IMR-90 (cell line): ENCODE measurements at regions not wholly inside any gene's neighbourhood (a gene's known extent, or its start where the extent isn't known, plus 50 kb on each side); places are given as distances from the start of the nearest gene placed in this dataset.

Source experiments
- ATAC-seq: fragments of 200-7000 bp; cut with Tn5 transposase; 2 replicates; pipeline ENCODE4 v1.9.1; 2020; ENCODE audit warnings: low read depth, mild to moderate bottlenecking, moderate library complexity
- BruUV-seq: library from RNA; stranded (reverse); fragments of 400-500 nt; replicated peaks from 2 replicates; lab custom pipeline; 2021; lab: Mats Ljungman, UMichigan
- CTCF ChIA-PET: fragments of 300-600 bp; formaldehyde crosslinking; extraction: SDS; loops from one replicate; lab custom pipeline; 2021; ENCODE audit warnings: antibody characterized with exemption; lab: Yijun Ruan, JAX
- POLR2A ChIA-PET: fragments of 300-600 bp; sonication (Branson Sonifier 250); formaldehyde crosslinking; loops from one replicate; lab custom pipeline; 2022; ENCODE audit warnings: antibody characterized with exemption; ENCODE audit not compliant: unreplicated experiment; lab: Charles Lee
- DNase-seq: peaks from one replicate; pipeline ENCODE4 v3.0.0; 2013
- H2AFZ ChIP-seq: replicated peaks from 2 replicates; pipeline ENCODE3; 2013; ENCODE audit warnings: low read length, mild to moderate bottlenecking; ENCODE audit not compliant: poor library complexity
- H2AK5ac ChIP-seq: 2 replicates; pipeline ENCODE4 v1.6.1; 2013; ENCODE audit warnings: low read depth, low read length, inconsistent platforms
- H2AK9ac ChIP-seq: replicated peaks from 2 replicates; pipeline ENCODE3; 2013; ENCODE audit warnings: mild to moderate bottlenecking, low read depth, low read length, moderate library complexity; ENCODE audit not compliant: poor library complexity
- H2BK120ac ChIP-seq: 2 replicates; pipeline ENCODE4 v1.6.1; 2013; ENCODE audit warnings: low read depth, low read length, inconsistent platforms
- H2BK15ac ChIP-seq: 3 replicates; pipeline ENCODE4 v1.6.1; 2013; ENCODE audit warnings: low read depth, low read length, inconsistent platforms
- H2BK20ac ChIP-seq: 2 replicates; pipeline ENCODE4 v1.6.1; 2013; ENCODE audit warnings: low read depth, mild to moderate bottlenecking, inconsistent platforms, low read length, moderate library complexity
- H2BK5ac ChIP-seq: 2 replicates; pipeline ENCODE4 v1.6.1; 2013; ENCODE audit warnings: mild to moderate bottlenecking, low read depth, low read length, inconsistent platforms; ENCODE audit not compliant: poor library complexity, severe bottlenecking
- H3K14ac ChIP-seq: replicated peaks from 2 replicates; pipeline ENCODE4 v1.6.1; 2013; ENCODE audit warnings: low read depth, low read length, inconsistent platforms
- H3K18ac ChIP-seq: 2 replicates; pipeline ENCODE4 v1.6.1; 2013; ENCODE audit warnings: low read depth, low read length, control low read depth
- H3K23ac ChIP-seq: 2 replicates; pipeline ENCODE4 v1.6.1; 2013; ENCODE audit warnings: low read depth, low read length, inconsistent platforms
- H3K27ac ChIP-seq: 2 replicates; pipeline ENCODE4 v1.5.1; 2013; ENCODE audit warnings: mild to moderate bottlenecking, control low read depth, low read length; ENCODE audit not compliant: insufficient read depth
- H3K27me3 ChIP-seq: 2 replicates; pipeline ENCODE4 v1.6.1; 2013; ENCODE audit warnings: low read length; ENCODE audit not compliant: control insufficient read depth, insufficient read depth
- H3K36me3 ChIP-seq: 2 replicates; pipeline ENCODE4 v1.6.1; 2013; ENCODE audit warnings: low read length, mixed read lengths; ENCODE audit not compliant: control insufficient read depth, insufficient read depth
- H3K4ac ChIP-seq: 2 replicates; pipeline ENCODE4 v1.6.1; 2013; ENCODE audit warnings: low read depth, low read length, inconsistent platforms
- H3K4me1 ChIP-seq: 2 replicates; pipeline ENCODE4 v1.6.1; 2013; ENCODE audit warnings: low read length, mixed read lengths; ENCODE audit not compliant: control insufficient read depth, insufficient read depth
- H3K4me2 ChIP-seq: 2 replicates; pipeline ENCODE4 v1.6.1; 2013; ENCODE audit warnings: low read depth, mild to moderate bottlenecking, control low read depth, low read length, moderate library complexity
- H3K4me3 ChIP-seq: 2 replicates; pipeline ENCODE4 v1.5.1; 2013; ENCODE audit warnings: low read depth, mild to moderate bottlenecking, control low read depth, low read length, moderate library complexity; ENCODE audit not compliant: insufficient read depth
- H3K56ac ChIP-seq: 2 replicates; pipeline ENCODE4 v1.6.1; 2013; ENCODE audit warnings: low read length, inconsistent platforms; ENCODE audit not compliant: insufficient read depth; ENCODE audit errors: extremely low read depth
- H3K79me1 ChIP-seq, 2 experiments: 2 replicates each; pipeline ENCODE4 v1.6.1; 2013; ENCODE audit warnings: low read length in 2 of 2, inconsistent platforms in 1 of 2, low read depth in 1 of 2
- H3K9ac ChIP-seq: 2 replicates; pipeline ENCODE4 v1.6.1; 2013; ENCODE audit warnings: low read depth, low read length, control low read depth
- H3K9me1 ChIP-seq: 2 replicates; pipeline ENCODE4 v1.6.1; 2013; ENCODE audit warnings: low read length, inconsistent platforms; ENCODE audit not compliant: insufficient read depth
- H3K9me3 ChIP-seq: 2 replicates; pipeline ENCODE4 v1.6.1; 2013; ENCODE audit warnings: low read length; ENCODE audit not compliant: control insufficient read depth, insufficient read depth
- H4K20me1 ChIP-seq: 2 replicates; pipeline ENCODE4 v1.6.1; 2013; ENCODE audit warnings: low read length, inconsistent platforms; ENCODE audit not compliant: insufficient read depth
- H4K5ac ChIP-seq: 2 replicates; pipeline ENCODE4 v1.6.1; 2013; ENCODE audit warnings: mild to moderate bottlenecking, low read depth, low read length, control low read depth
- H4K8ac ChIP-seq, 2 experiments: 2 replicates each; pipeline ENCODE4 v1.6.1; 2013; ENCODE audit warnings: low read depth in 2 of 2, low read length in 2 of 2, control low read depth in 1 of 2, inconsistent platforms in 1 of 2
- H4K91ac ChIP-seq: 2 replicates; pipeline ENCODE4 v1.6.1; 2013; ENCODE audit warnings: low read depth, low read length, inconsistent platforms; ENCODE audit not compliant: insufficient read depth
- BHLHE40 ChIP-seq: fragments of 150-350 bp; IDR thresholded peaks from 2 replicates; pipeline ENCODE4 v1.6.1; 2016; ENCODE audit warnings: mild to moderate bottlenecking, low read depth, low read length
- CEBPB ChIP-seq: IDR thresholded peaks from 2 replicates; pipeline ENCODE4 v1.6.1; 2012; ENCODE audit warnings: low read depth, low read length, improper control_type of control experiment
- ELK1 ChIP-seq: fragments of 150-350 bp; IDR thresholded peaks from 2 replicates; pipeline ENCODE4 v1.6.1; 2016; ENCODE audit warnings: low read depth, mild to moderate bottlenecking, low read length, moderate library complexity, borderline replicate concordance
- FOS ChIP-seq: fragments of 150-350 bp; IDR thresholded peaks from 2 replicates; pipeline ENCODE4 v1.6.1; 2016; ENCODE audit warnings: low read depth, low read length
- MAFK ChIP-seq: IDR thresholded peaks from 2 replicates; pipeline ENCODE4 v1.6.1; 2012; ENCODE audit warnings: low read depth, low read length, improper control_type of control experiment
- MAZ ChIP-seq: IDR thresholded peaks from 2 replicates; pipeline ENCODE4 v1.6.1; 2012; ENCODE audit warnings: low read depth, mild to moderate bottlenecking, low read length, improper control_type of control experiment, moderate library complexity, borderline replicate concordance
- MXI1 ChIP-seq: IDR thresholded peaks from 2 replicates; pipeline ENCODE4 v1.6.1; 2012; ENCODE audit warnings: low read depth, mild to moderate bottlenecking, low read length, moderate library complexity, borderline replicate concordance
- NFE2L2 ChIP-seq: fragments of 150-350 bp; IDR thresholded peaks from 2 replicates; pipeline ENCODE4 v1.6.1; 2016; ENCODE audit warnings: low read depth, mild to moderate bottlenecking, low read length
- RAD21 ChIP-seq: IDR thresholded peaks from 2 replicates; pipeline ENCODE4 v1.6.1; 2012; ENCODE audit warnings: low read length, improper control_type of control experiment
- RCOR1 ChIP-seq: IDR thresholded peaks from 2 replicates; pipeline ENCODE4 v1.6.1; 2012; ENCODE audit warnings: mild to moderate bottlenecking, low read length, improper control_type of control experiment; ENCODE audit not compliant: insufficient replicate concordance
- RFX5 ChIP-seq: IDR thresholded peaks from 2 replicates; pipeline ENCODE4 v1.8.0; 2012; ENCODE audit warnings: low read depth, mild to moderate bottlenecking, low read length, moderate library complexity
- SMC3 ChIP-seq: fragments of 150-350 bp; IDR thresholded peaks from 2 replicates; pipeline ENCODE4 v1.6.1; 2016; ENCODE audit warnings: low read depth, mild to moderate bottlenecking, antibody characterized with exemption, low read length, moderate library complexity
- WGBS, 2 experiments: methylation state at CpG; one replicate each; pipeline versions ENCODE4 v1.1.5 to v1.1.7; 2013; ENCODE audit warnings: missing lambda C conversion rate in 2 of 2; ENCODE audit not compliant: insufficient read length in 1 of 2; ENCODE audit errors: extremely low coverage in 2 of 2; 5-methylcytosine and 5-hydroxymethylcytosine counted together
- dilution Hi-C: fragments of 300-500 bp; cut with HindIII; formaldehyde crosslinking; loops from one replicate; pipeline ENCODE4 v1.14.3; 2018; ENCODE audit warnings: low sequenced_read_pairs; ENCODE audit not compliant: unreplicated experiment
- in situ Hi-C: fragments of 300-500 bp; cut with MboI; formaldehyde crosslinking; loops from 3 replicates; pipeline ENCODE4 v1.14.3; 2019; ENCODE audit warnings: low sequenced_read_pairs, inconsistent platforms, mixed read lengths
- intact Hi-C: fragments of 100-400 bp; cut with micrococcal nuclease; formaldehyde crosslinking; loops from 2 replicates; pipeline ENCODE4 v1.10.0; 2022

DNA sequence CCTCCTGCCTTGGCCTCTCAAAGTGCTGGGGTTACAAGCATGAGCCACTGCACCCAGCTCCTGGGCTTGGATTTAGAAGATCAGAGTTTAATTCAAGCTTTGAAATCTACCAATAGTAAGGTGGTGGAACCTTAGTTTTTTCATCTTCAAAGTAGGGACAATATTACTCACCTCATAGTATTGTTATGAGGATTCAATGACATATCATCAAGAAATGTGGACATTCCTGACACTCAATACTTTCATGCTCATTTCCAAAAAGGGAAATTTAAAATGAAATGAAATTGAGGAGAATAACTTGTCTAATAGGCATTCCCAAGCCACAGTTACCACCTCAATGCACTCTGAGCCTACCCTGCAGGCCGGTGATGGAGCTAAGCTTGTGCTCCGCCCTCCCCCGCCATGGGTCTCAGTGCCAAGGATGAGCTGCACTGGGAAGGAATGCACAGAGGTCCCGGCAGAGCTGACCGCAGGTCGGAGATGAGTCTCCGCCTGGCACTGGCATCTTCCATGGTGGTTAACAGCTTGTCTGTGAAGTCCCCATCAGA, 56.5 kb upstream of the BCAR3 start:
- Histone ChIP-seq H2AK9ac (peak overlapping the region; percentile 96), H2AK5ac (peak overlapping the region; percentile 92), H3K27me3 (no peaks in the 10 kb centered on the region), H3K14ac (peak overlapping the region; percentile 89), H3K4ac (peak overlapping the region; percentile 97), H3K4me2 (no peak overlapping the region), H4K20me1 (no peaks in the 10 kb centered on the region), H2BK15ac (peak overlapping the region; percentile 4; the same call in 1 of the 3 replicates), H4K91ac (peak overlapping the region; percentile 95), H3K79me1 (peaks cover 0 to 11% of the 10 kb centered on the region in 2 experiments; a peak in 3 of 4 replicates), H2AFZ (peak overlapping the region; percentile 74), H3K4me1 (peaks cover 20% of the 10 kb centered on the region), H3K9me1 (peaks cover 22% of the 10 kb centered on the region), H3K4me3 (no peak overlapping the region), H2BK5ac (peak overlapping the region; percentile 92), H3K23ac (peak overlapping the region; percentile 87), H3K56ac (peak overlapping the region; percentile 60; the same call in 1 of the 2 replicates), H4K8ac (peak overlapping the region; percentile 88 to 93), H3K18ac (peak overlapping the region; percentile 84; the same call in 1 of the 2 replicates), H3K9ac (no peak overlapping the region), H3K9me3 (peaks cover 3% of the 10 kb centered on the region; the same call in 1 of the 2 replicates), H2BK120ac (peak overlapping the region; percentile 98), H3K27ac (peak overlapping the region; percentile 50; the same call in 1 of the 2 replicates), H4K5ac (no peak overlapping the region), H3K36me3 (no peaks in the 10 kb centered on the region), H2BK20ac (peak overlapping the region; percentile 97)
- 11% methylated on average over 4 of the region's 7 CpGs; no CpG with 5 or more reads in 1 of the 2 experiments for WGBS, 2 experiments
- DNase-seq: peak; percentile 90
- ChIA-PET POLR2A (no interaction called here), CTCF (interaction anchor here (0.7 to 1.7 kb wide), 2 partner anchors 17 to 76 kb away, joined by 3 to 7 read pairs; no protein-coding TSS in a partner anchor)
- peak; percentile 76 for ATAC-seq
- BruUV-seq: no TSS peak
- in situ Hi-C loops (no loop called here), intact Hi-C loops (loop anchor here (1.0 to 5.0 kb wide), 4 partner anchors 56 to 301 kb away; partner anchors contain the start of gene BCAR3), dilution Hi-C loops (no loop called here)
- peak; percentile 29; the same call in 1 of the 2 replicates for TF ChIP-seq SMC3
- TF ChIP-seq ELK1: no peak
- no peak for TF ChIP-seq NFE2L2
- peak; percentile 61 for TF ChIP-seq RCOR1
- TF ChIP-seq BHLHE40: peak; percentile 50; the same call in 1 of the 2 replicates
- TF ChIP-seq RAD21: 0 out of 2 replicates have a peak, but pooled peaks have one; percentile 1
- TF ChIP-seq CEBPB: no peak
- no peak; the same call in 1 of the 2 replicates for TF ChIP-seq MAFK
- 0 out of 2 replicates have a peak, but pooled peaks have one; percentile 41 for TF ChIP-seq MAZ
- no peak for TF ChIP-seq RFX5
- TF ChIP-seq FOS: no peak
- TF ChIP-seq MXI1: no peak
